ENCODE measurements at regions not wholly inside any gene's neighbourhood (a gene's known extent, or its start where the extent isn't known, plus 50 kb on each side); places are given as distances from the start of the nearest gene placed in this dataset.
A peak's percentile ranks its signal among the peaks of the same experiment; 100 is the strongest.
"Not testable (repeated sequence)": the region's sequence is repeated elsewhere in the genome, so short reads cannot be mapped to it uniquely, and the experiment has no call there.

DNA sequence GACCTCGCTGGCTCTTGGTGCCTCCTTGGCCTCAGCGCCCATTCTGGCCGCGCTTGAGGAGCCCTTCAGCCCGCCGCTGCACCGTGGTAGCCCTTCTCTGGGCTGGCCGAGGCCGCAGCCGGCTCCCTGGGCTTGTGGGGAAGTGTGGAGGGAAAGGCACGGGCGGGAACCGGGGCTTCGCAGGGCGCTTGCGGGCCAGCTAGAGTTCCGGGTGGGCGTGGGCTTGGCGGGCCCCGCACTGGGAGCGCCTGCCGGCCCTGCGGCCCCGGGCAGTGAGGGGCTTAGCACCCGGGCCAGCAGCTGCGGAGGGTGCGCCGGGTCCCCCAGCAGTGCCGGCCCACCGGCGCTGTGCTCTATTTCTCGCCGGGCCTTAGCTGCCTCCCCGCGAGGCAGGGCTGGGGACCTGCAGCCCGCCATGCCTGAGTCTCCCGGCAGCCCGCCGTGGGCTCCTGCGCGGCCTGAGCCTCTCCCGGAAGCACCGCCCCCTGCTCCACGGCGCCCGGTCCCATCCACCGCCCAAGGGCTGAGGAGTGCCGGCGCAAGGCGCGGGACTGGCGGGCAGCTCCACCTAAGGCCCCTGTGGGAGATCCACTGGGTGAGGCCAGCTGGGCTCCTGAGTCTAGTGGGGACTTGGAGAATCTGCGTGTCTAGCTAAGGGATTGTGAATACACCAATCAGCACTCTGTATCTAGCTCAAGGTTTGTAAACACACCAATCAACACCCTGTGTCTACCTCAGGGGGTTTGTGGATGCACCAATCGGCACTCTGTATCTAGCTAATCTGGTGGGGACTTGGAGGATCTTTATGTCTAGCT lies 141.1 kb downstream of the SLCO4C1 start:
- H3K27ac ChIP-seq; H3K27me3 ChIP-seq (replicated peaks; ENCODE audit: insufficient read depth); H3K79me2 ChIP-seq (ENCODE audit: insufficient read depth); in situ Hi-C loops (cut with MboI); DNase-seq; H3K4me3 ChIP-seq; H3F3A ChIP-seq (ENCODE audit: insufficient read depth); H3K9me2 ChIP-seq (ENCODE audit: insufficient read depth); H2AFZ ChIP-seq; H3K9ac ChIP-seq; H3K4me2 ChIP-seq (ENCODE audit: unreplicated experiment); H4K20me1 ChIP-seq (ENCODE audit: insufficient read depth); H3K9me3 ChIP-seq (ENCODE audit: low read depth); H3K36me3 ChIP-seq (ENCODE audit: low read depth); H3K4me1 ChIP-seq (ENCODE audit: insufficient read depth): not testable (repeated sequence)
- WGBS, 2 experiments (ENCODE audit: low coverage in 1 of 2, low lambda C conversion rate in 2 of 2, missing lambda C conversion rate in 2 of 2): 75 to 80% methylated on average over 36 to 54 of the region's 54 CpGs

DNA sequence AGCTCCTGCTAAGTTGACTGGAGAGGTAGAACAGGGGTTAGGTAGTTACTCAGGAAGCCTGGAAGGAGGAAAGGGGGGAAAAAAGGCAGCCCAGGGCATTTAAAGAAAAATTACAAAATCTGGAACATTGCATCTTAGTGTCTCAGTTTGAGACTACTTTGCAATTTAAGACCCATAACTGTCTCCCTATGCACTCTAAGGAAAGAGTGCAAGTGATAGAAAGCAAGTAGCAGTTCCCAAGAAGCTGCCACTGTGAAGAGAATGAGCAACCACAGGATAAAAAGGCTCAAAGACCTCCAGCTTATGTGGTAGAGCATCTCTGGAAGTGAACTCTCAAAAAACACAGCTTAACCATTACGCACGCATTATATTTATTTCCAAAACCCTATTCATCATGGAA lies 141.8 kb downstream of the SLCO4C1 start:
- no peak overlapping the region for H2AFZ ChIP-seq
- TF ChIP-seq EZH2phosphoT487 (IDR thresholded peaks at IDR 0.05; ENCODE audit: insufficient read depth, low read depth) (no peak), EZH2 (IDR thresholded peaks at IDR 0.05; ENCODE audit: insufficient read depth, poor library complexity, severe bottlenecking) (no peak)
- H4K20me1 ChIP-seq (ENCODE audit: insufficient read depth): no peaks in the 10 kb centered on the region
- DNase-seq: no peak
- no peaks in the 10 kb centered on the region for H3F3A ChIP-seq (ENCODE audit: insufficient read depth)
- H3K9ac ChIP-seq: no peak overlapping the region
- 44 to 61% methylated on average over 2 of the region's 2 CpGs for WGBS, 2 experiments (ENCODE audit: low coverage in 1 of 2, low lambda C conversion rate in 2 of 2, missing lambda C conversion rate in 2 of 2)
- no peak overlapping the region for H3K27ac ChIP-seq
- in situ Hi-C loops (cut with MboI): no loop called here
- no peaks in the 10 kb centered on the region for H3K4me1 ChIP-seq (ENCODE audit: insufficient read depth)
- H3K4me2 ChIP-seq (ENCODE audit: unreplicated experiment): no peak overlapping the region
- no peaks in the 10 kb centered on the region for H3K27me3 ChIP-seq (replicated peaks; ENCODE audit: insufficient read depth)
- H3K79me2 ChIP-seq (ENCODE audit: insufficient read depth): no peaks in the 10 kb centered on the region
- H3K9me2 ChIP-seq (ENCODE audit: insufficient read depth): no peaks in the 10 kb centered on the region
- H3K36me3 ChIP-seq (ENCODE audit: low read depth): no peaks in the 10 kb centered on the region
- H3K9me3 ChIP-seq (ENCODE audit: low read depth): no peaks in the 10 kb centered on the region
- no peak overlapping the region for H3K4me3 ChIP-seq

DNA sequence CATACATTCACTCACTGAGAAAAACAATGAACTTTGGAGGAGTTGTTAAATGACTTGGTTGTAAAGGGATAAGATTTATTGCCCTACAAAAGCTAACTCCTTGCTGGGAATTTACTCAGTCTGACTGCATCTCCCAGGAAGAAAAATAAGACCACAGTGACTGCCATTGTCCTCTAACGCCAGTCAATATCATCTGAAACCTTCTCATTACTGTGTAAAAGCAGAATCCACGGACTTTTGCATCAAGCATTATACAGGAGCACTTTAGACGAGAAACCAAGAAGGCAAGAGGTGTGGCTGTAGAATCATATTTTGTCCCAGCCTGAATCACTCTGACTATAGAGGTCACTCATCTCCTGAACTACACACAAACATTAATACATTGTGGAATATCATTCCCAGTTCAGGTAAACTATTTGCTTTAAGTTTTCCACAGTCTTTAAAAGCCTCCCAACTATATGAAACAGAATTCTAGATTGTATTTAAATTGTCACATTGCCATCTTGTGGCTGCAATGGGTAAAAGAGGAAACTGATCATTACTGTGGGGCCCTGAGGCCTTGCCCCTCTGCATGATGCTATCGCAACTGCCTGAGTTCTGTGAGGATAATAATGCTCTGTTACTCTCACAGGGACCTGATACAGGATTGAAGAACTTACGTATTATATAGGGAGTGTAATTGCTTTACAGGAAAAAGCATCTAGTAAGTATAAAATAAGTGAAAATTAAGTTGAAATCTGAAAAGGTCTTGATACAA lies 142.9 kb downstream of the SLCO4C1 start:
- no peaks in the 10 kb centered on the region for H3K79me2 ChIP-seq (ENCODE audit: insufficient read depth)
- H3K4me1 ChIP-seq (ENCODE audit: insufficient read depth): no peaks in the 10 kb centered on the region
- no peak overlapping the region for H3K9ac ChIP-seq
- no peaks in the 10 kb centered on the region for H3K9me3 ChIP-seq (ENCODE audit: low read depth)
- H3K9me2 ChIP-seq (ENCODE audit: insufficient read depth): no peaks in the 10 kb centered on the region
- no peaks in the 10 kb centered on the region for H3K36me3 ChIP-seq (ENCODE audit: low read depth)
- H3K27me3 ChIP-seq (replicated peaks; ENCODE audit: insufficient read depth): no peaks in the 10 kb centered on the region
- no peak overlapping the region for H3K4me2 ChIP-seq (ENCODE audit: unreplicated experiment)
- TF ChIP-seq EZH2phosphoT487 (IDR thresholded peaks at IDR 0.05; ENCODE audit: insufficient read depth, low read depth) (no peak), EZH2 (IDR thresholded peaks at IDR 0.05; ENCODE audit: insufficient read depth, poor library complexity, severe bottlenecking) (no peak)
- DNase-seq: peak; percentile 42
- no peak overlapping the region for H3K27ac ChIP-seq
- no peak overlapping the region for H2AFZ ChIP-seq
- in situ Hi-C loops (cut with MboI): no loop called here
- 8 to 10% methylated on average over 5 of the region's 5 CpGs for WGBS, 2 experiments (ENCODE audit: low coverage in 1 of 2, low lambda C conversion rate in 2 of 2, missing lambda C conversion rate in 2 of 2)
- H4K20me1 ChIP-seq (ENCODE audit: insufficient read depth): no peaks in the 10 kb centered on the region
- H3F3A ChIP-seq (ENCODE audit: insufficient read depth): no peaks in the 10 kb centered on the region
- H3K4me3 ChIP-seq: no peak overlapping the region

DNA sequence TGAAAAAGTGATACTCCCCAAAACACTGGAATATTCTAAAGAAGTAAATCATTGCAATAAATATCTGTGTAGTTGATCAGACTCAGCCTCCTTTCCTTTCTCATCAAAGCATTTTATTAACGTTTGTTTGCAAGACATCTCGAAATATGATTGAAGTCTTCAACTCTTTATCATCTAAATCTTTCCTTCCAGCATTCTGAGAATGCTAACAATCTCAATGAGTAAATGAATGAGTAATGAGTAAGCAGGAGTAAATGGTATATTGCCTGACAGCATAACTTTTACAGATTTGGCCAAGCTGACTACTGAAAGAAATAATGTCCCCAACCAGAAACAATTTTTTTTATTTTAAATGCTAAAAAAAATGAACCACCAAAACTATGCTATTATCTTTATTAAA lies 157.1 kb downstream of the SLCO4C1 start:
- 9 to 10% methylated on average over 2 of the region's 2 CpGs for WGBS, 2 experiments (ENCODE audit: low coverage in 1 of 2, low lambda C conversion rate in 2 of 2, missing lambda C conversion rate in 2 of 2)
- Histone ChIP-seq H3F3A (ENCODE audit: insufficient read depth) (no peaks in the 10 kb centered on the region), H3K36me3 (ENCODE audit: low read depth) (no peaks in the 10 kb centered on the region), H3K4me3 (no peak overlapping the region), H3K9me3 (ENCODE audit: low read depth) (no peaks in the 10 kb centered on the region), H3K9ac (no peak overlapping the region), H4K20me1 (ENCODE audit: insufficient read depth) (no peaks in the 10 kb centered on the region), H2AFZ (no peak overlapping the region), H3K4me2 (ENCODE audit: unreplicated experiment) (no peak overlapping the region), H3K27ac (no peak overlapping the region), H3K27me3 (replicated peaks; ENCODE audit: insufficient read depth) (no peaks in the 10 kb centered on the region), H3K4me1 (ENCODE audit: insufficient read depth) (no peaks in the 10 kb centered on the region), H3K9me2 (ENCODE audit: insufficient read depth) (no peaks in the 10 kb centered on the region), H3K79me2 (ENCODE audit: insufficient read depth) (no peaks in the 10 kb centered on the region)
- no peak for TF ChIP-seq EZH2phosphoT487 (IDR thresholded peaks at IDR 0.05; ENCODE audit: insufficient read depth, low read depth)
- TF ChIP-seq EZH2 (IDR thresholded peaks at IDR 0.05; ENCODE audit: insufficient read depth, poor library complexity, severe bottlenecking): no peak
- DNase-seq: no peak
- in situ Hi-C loops (cut with MboI): no loop called here

All from GM23248 (cell line).